ENCODE measurements at regions not wholly inside any gene's neighbourhood (a gene's known extent, or its start where the extent isn't known, plus 50 kb on each side); places are given as distances from the start of the nearest gene placed in this dataset.

- DNase-seq = no peak
Observed at GRCh38 chrY:12459965-12460364, 241.1 kb upstream of the USP9Y start.

- DNase-seq = no peak
Observed at GRCh38 chrY:12464155-12464554, 236.9 kb upstream of the USP9Y start.

GRCh38 chrY:12465706-12466105 is 235.3 kb upstream of the USP9Y start:
- DNase-seq = no peak

- DNase-seq = peak; percentile 28
Observed at GRCh38 chrY:12469081-12469480, 231.9 kb upstream of the USP9Y start.

GRCh38 chrY:12474472-12474871 is 226.6 kb upstream of the USP9Y start:
- peak; percentile 10 for DNase-seq

- DNase-seq = peak; percentile 45
Observed at GRCh38 chrY:12479382-12479781, 221.6 kb upstream of the USP9Y start.

- DNase-seq = no peak
Observed at GRCh38 chrY:12483394-12483793, 217.6 kb upstream of the USP9Y start.

- peak; percentile 63 for DNase-seq
Observed at GRCh38 chrY:12490558-12491209, 210.3 kb upstream of the USP9Y start.

GRCh38 chrY:12492218-12492617 is 208.8 kb upstream of the USP9Y start:
- DNase-seq = no peak

GRCh38 chrY:12496007-12496406 is 205.0 kb upstream of the USP9Y start:
- no peak for DNase-seq

- DNase-seq = no peak
Observed at GRCh38 chrY:12500096-12500495, 200.9 kb upstream of the USP9Y start.

GRCh38 chrY:12504028-12504427 is 197.0 kb upstream of the USP9Y start:
- DNase-seq = peak; percentile 60

GRCh38 chrY:12517338-12517737 is 183.7 kb upstream of the USP9Y start:
- DNase-seq = no peak

- peak; percentile 54 for DNase-seq
Observed at GRCh38 chrY:12525206-12525605, 175.8 kb upstream of the USP9Y start.

- peak; percentile 8 for DNase-seq
Observed at GRCh38 chrY:12526362-12527063, 174.5 kb upstream of the USP9Y start.

- no peak for DNase-seq
Observed at GRCh38 chrY:12537226-12537854, 163.7 kb upstream of the USP9Y start.

GRCh38 chrY:12546746-12547420 is 154.1 kb upstream of the USP9Y start:
- no peak for DNase-seq

- peak; percentile 88 for DNase-seq
Observed at GRCh38 chrY:12552471-12553283, 148.4 kb upstream of the USP9Y start.

GRCh38 chrY:12553909-12554308 is 147.1 kb upstream of the USP9Y start:
- peak; percentile 76 for DNase-seq

- peak; percentile 79 for DNase-seq
Observed at GRCh38 chrY:12555005-12555404, 146.0 kb upstream of the USP9Y start.

GRCh38 chrY:12559007-12559406 is 142.0 kb upstream of the USP9Y start:
- no peak for DNase-seq

GRCh38 chrY:12576278-12576677 is 124.8 kb upstream of the USP9Y start:
- no peak for DNase-seq

Data from HCEC 1CT (cell line).